Kidney epithelial cell (primary cell): ENCODE measurements at regions not wholly inside any gene's neighbourhood (a gene's known extent, or its start where the extent isn't known, plus 50 kb on each side); places are given as distances from the start of the nearest gene placed in this dataset.

Experiments
- DNase-seq: peaks from one replicate; pipeline ENCODE4 v3.0.0-alpha.2; 2010; ENCODE audit warnings: low read depth
- H3K27me3 ChIP-seq: 2 replicates; pipeline ENCODE4 v1.6.0; 2011; ENCODE audit warnings: low read length; ENCODE audit not compliant: control insufficient read depth, insufficient read depth
- H3K36me3 ChIP-seq: 2 replicates; pipeline ENCODE4 v1.5.1; 2011; ENCODE audit warnings: low read length; ENCODE audit not compliant: control insufficient read depth, insufficient read depth
- H3K4me3 ChIP-seq: 2 replicates; pipeline ENCODE4 v1.5.1; 2011; ENCODE audit warnings: low read depth, mild to moderate bottlenecking, control low read depth, low read length
- CTCF ChIP-seq: IDR thresholded peaks from 2 replicates; pipeline ENCODE4 v1.5.1; 2011; ENCODE audit warnings: mild to moderate bottlenecking, moderate library complexity, low read length, control low read depth, inconsistent platforms; ENCODE audit not compliant: insufficient read depth, poor library complexity, severe bottlenecking

GRCh38 chr7:125516194-125516593 lies 586.6 kb upstream of the POT1 start:
- Histone ChIP-seq H3K4me3 (no peak overlapping the region), H3K36me3 (no peaks in the 10 kb centered on the region), H3K27me3 (no peaks in the 10 kb centered on the region)
- no peak for TF ChIP-seq CTCF
- DNase-seq: no peak

- TF ChIP-seq CTCF: no peak
- Histone ChIP-seq H3K27me3 (no peaks in the 10 kb centered on the region), H3K36me3 (no peaks in the 10 kb centered on the region), H3K4me3 (no peak overlapping the region)
- no peak for DNase-seq
These were observed 582.7 kb upstream of the POT1 start for GRCh38 chr7:125512373-125512772.

GRCh38 chr7:125511310-125511709 lies 581.7 kb upstream of the POT1 start:
- DNase-seq: no peak
- Histone ChIP-seq H3K27me3 (no peaks in the 10 kb centered on the region), H3K4me3 (no peak overlapping the region), H3K36me3 (no peaks in the 10 kb centered on the region)
- no peak for TF ChIP-seq CTCF

GRCh38 chr7:125506331-125506730 lies 576.7 kb upstream of the POT1 start:
- H3K36me3 ChIP-seq: no peaks in the 10 kb centered on the region
- H3K4me3 ChIP-seq: no peak overlapping the region
- TF ChIP-seq CTCF: no peak
- H3K27me3 ChIP-seq: no peaks in the 10 kb centered on the region
- no peak for DNase-seq

GRCh38 chr7:125504848-125505247 lies 575.2 kb upstream of the POT1 start:
- Histone ChIP-seq H3K27me3 (no peaks in the 10 kb centered on the region), H3K36me3 (no peaks in the 10 kb centered on the region), H3K4me3 (no peak overlapping the region)
- TF ChIP-seq CTCF: no peak
- DNase-seq: no peak

- H3K36me3 ChIP-seq: no peaks in the 10 kb centered on the region
- H3K27me3 ChIP-seq: no peaks in the 10 kb centered on the region
- no peak overlapping the region for H3K4me3 ChIP-seq
- no peak for TF ChIP-seq CTCF
- DNase-seq: no peak
These were observed 566.4 kb upstream of the POT1 start for GRCh38 chr7:125495997-125496396.
